H1 (cell line): ENCODE measurements at regions not wholly inside any gene's neighbourhood (a gene's known extent, or its start where the extent isn't known, plus 50 kb on each side); places are given as distances from the start of the nearest gene placed in this dataset.

ENCODE experiments used
- CTCF ChIA-PET: fragments of 300-600 bp; sonication (Branson Sonifier 250); formaldehyde crosslinking; loops from one replicate; lab custom pipeline; 2021; ENCODE audit not compliant: partially characterized antibody; lab: Charles Lee
- POLR2A ChIA-PET: fragments of 300-600 bp; sonication (Branson Sonifier 250); formaldehyde crosslinking; loops from one replicate; lab custom pipeline; 2021; ENCODE audit warnings: inconsistent platforms; ENCODE audit not compliant: partially characterized antibody; lab: Charles Lee
- DNase-seq, 2 experiments: peaks; one replicate each; pipeline versions ENCODE4 v3.0.0 to v3.0.0-alpha.2; 2010 to 2022; ENCODE audit warnings: low spot score in 2 of 2, low read depth in 1 of 2, mixed read lengths in 1 of 2
- FAIRE-seq: peaks from 2 replicates; lab custom pipeline; 2011; peaks lifted over from hg19 to GRCh38; lab: Jason Lieb, UNC
- H2AFZ ChIP-seq: 2 replicates; pipeline ENCODE4 v1.8.1; 2012; ENCODE audit warnings: low read length, inconsistent platforms
- H2AK5ac ChIP-seq: 2 replicates; pipeline ENCODE4 v1.6.1; 2013; ENCODE audit warnings: low read depth, low read length
- H2BK120ac ChIP-seq: replicated peaks from 2 replicates; pipeline ENCODE3; 2013; ENCODE audit warnings: low read depth, low read length, inconsistent platforms
- H2BK12ac ChIP-seq: 2 replicates; pipeline ENCODE4 v1.6.1; 2013; ENCODE audit warnings: low read depth, low read length
- H2BK15ac ChIP-seq: 2 replicates; pipeline ENCODE4 v1.6.1; 2013; ENCODE audit warnings: low read length
- H2BK20ac ChIP-seq: 2 replicates; pipeline ENCODE4 v1.6.1; 2013; ENCODE audit warnings: low read length
- H2BK5ac ChIP-seq: 2 replicates; pipeline ENCODE4 v1.6.1; 2013; ENCODE audit warnings: low read depth, low read length
- H3K14ac ChIP-seq: 2 replicates; pipeline ENCODE4 v1.6.1; 2013; ENCODE audit warnings: inconsistent platforms; ENCODE audit not compliant: insufficient read length
- H3K18ac ChIP-seq: 2 replicates; pipeline ENCODE4 v1.6.1; 2013; ENCODE audit warnings: low read length; ENCODE audit errors: extremely low read depth
- H3K23ac ChIP-seq: 2 replicates; pipeline ENCODE4 v1.6.1; 2013; ENCODE audit warnings: inconsistent platforms; ENCODE audit not compliant: insufficient read length
- H3K23me2 ChIP-seq: 2 replicates; pipeline ENCODE4 v1.6.1; 2013; ENCODE audit warnings: low read depth, low read length
- H3K27ac ChIP-seq: 2 replicates; pipeline ENCODE4 v1.6.1; 2011; ENCODE audit warnings: low read depth, low read length, inconsistent platforms
- H3K27me3 ChIP-seq, 4 experiments: replicated peaks in 1 of 4; 1 replicate in 1 of 4; 2 replicates in 3 of 4; pipeline versions ENCODE4 v1.6.1 to v1.8.1; 2011 to 2013; ENCODE audit warnings: low read length in 3 of 4, mild to moderate bottlenecking in 3 of 4, inconsistent platforms in 2 of 4, mixed read lengths in 2 of 4, moderate library complexity in 1 of 4; ENCODE audit not compliant: control insufficient read depth in 3 of 4, insufficient read depth in 3 of 4; ENCODE audit errors: extremely low read depth in 1 of 4
- H3K36me3 ChIP-seq, 4 experiments: 2 replicates each; pipeline versions ENCODE4 v1.6.1 to v1.8.1; 2011 to 2013; ENCODE audit warnings: mild to moderate bottlenecking in 4 of 4, low read length in 3 of 4, moderate library complexity in 2 of 4, control low read depth in 1 of 4, inconsistent platforms in 1 of 4; ENCODE audit not compliant: insufficient read depth in 4 of 4, control insufficient read depth in 2 of 4
- H3K4ac ChIP-seq: replicated peaks from 2 replicates; pipeline ENCODE3; 2013; ENCODE audit warnings: low read length, low read depth, mixed read lengths, inconsistent platforms; ENCODE audit not compliant: insufficient read length
- H3K4me1 ChIP-seq, 4 experiments: replicated peaks in 1 of 4; 1 replicate in 1 of 4; 2 replicates in 3 of 4; pipeline versions ENCODE4 v1.6.1 to v1.8.1; 2011 to 2013; ENCODE audit warnings: low read length in 3 of 4, inconsistent platforms in 2 of 4, mixed read lengths in 1 of 4; ENCODE audit not compliant: insufficient read depth in 4 of 4, control insufficient read depth in 3 of 4
- H3K4me2 ChIP-seq, 2 experiments: 2 replicates each; pipeline versions ENCODE4 v1.6.1 to v1.8.1; 2011 to 2013; ENCODE audit warnings: low read depth in 2 of 2, low read length in 2 of 2, control low read depth in 1 of 2, inconsistent platforms in 1 of 2, mild to moderate bottlenecking in 1 of 2; ENCODE audit not compliant: insufficient read depth in 1 of 2
- H3K4me3 ChIP-seq, 4 experiments: fragments of 200-600, 300-600 bp in 1 of 4; sonication (generic), shearing (Covaris generic), sonication (Bioruptor Twin) in 1 of 4; 2 replicates each; pipeline versions ENCODE4 v1.5.1 to v1.8.1; 2011 to 2016; ENCODE audit warnings: low read length in 4 of 4, low read depth in 3 of 4, control low read depth in 2 of 4, inconsistent platforms in 2 of 4, mild to moderate bottlenecking in 2 of 4, mixed read lengths in 1 of 4, moderate library complexity in 1 of 4; ENCODE audit not compliant: insufficient read depth in 2 of 4; ENCODE audit errors: extremely low read depth in 1 of 4
- H3K56ac ChIP-seq: replicated peaks from 2 replicates; pipeline ENCODE3; 2013; ENCODE audit warnings: low read depth, mild to moderate bottlenecking, mixed read lengths, low read length, inconsistent platforms; ENCODE audit not compliant: insufficient read length
- H3K79me1 ChIP-seq: 2 replicates; pipeline ENCODE4 v1.6.1; 2013; ENCODE audit warnings: low read depth, low read length, control low read depth
- H3K79me2 ChIP-seq, 2 experiments: 2 replicates each; pipeline versions ENCODE4 v1.6.1 to v1.8.1; 2012 to 2013; ENCODE audit warnings: low read length in 2 of 2, mild to moderate bottlenecking in 2 of 2, inconsistent platforms in 1 of 2; ENCODE audit not compliant: insufficient read depth in 2 of 2, control insufficient read depth in 1 of 2
- H3K9ac ChIP-seq, 4 experiments: replicated peaks in 1 of 4; 1 replicate in 1 of 4; 2 replicates in 3 of 4; pipeline versions ENCODE4 v1.6.1 to v1.8.1; 2011 to 2013; ENCODE audit warnings: low read depth in 3 of 4, low read length in 3 of 4, control low read depth in 2 of 4, mild to moderate bottlenecking in 2 of 4, moderate library complexity in 2 of 4, inconsistent platforms in 1 of 4; ENCODE audit errors: extremely low read depth in 1 of 4
- H3K9me3 ChIP-seq, 2 experiments: 2 replicates each; pipeline versions ENCODE4 v1.6.1 to v1.8.1; 2012 to 2013; ENCODE audit warnings: mild to moderate bottlenecking in 2 of 2, moderate library complexity in 2 of 2, control low read depth in 1 of 2, inconsistent platforms in 1 of 2, low read depth in 1 of 2, low read length in 1 of 2, mixed read lengths in 1 of 2; ENCODE audit not compliant: insufficient read depth in 2 of 2
- H4K20me1 ChIP-seq, 2 experiments: replicated peaks in 1 of 2; 2 replicates each; pipeline versions ENCODE3 to v1.8.1; 2011 to 2013; ENCODE audit warnings: inconsistent platforms in 2 of 2, low read length in 2 of 2, mild to moderate bottlenecking in 1 of 2; ENCODE audit not compliant: insufficient read depth in 2 of 2, control insufficient read depth in 1 of 2
- H4K5ac ChIP-seq: 2 replicates; pipeline ENCODE4 v1.6.1; 2013; ENCODE audit warnings: low read length, low read depth, mixed read lengths, inconsistent platforms; ENCODE audit not compliant: insufficient read length
- H4K8ac ChIP-seq: 2 replicates; pipeline ENCODE4 v1.8.0; 2013; ENCODE audit warnings: mild to moderate bottlenecking, moderate library complexity, low read length, inconsistent platforms; ENCODE audit not compliant: insufficient read depth; ENCODE audit errors: extremely low read depth
- H4K91ac ChIP-seq: replicated peaks from 2 replicates; pipeline ENCODE3; 2013; ENCODE audit warnings: low read length, mixed read lengths, inconsistent platforms; ENCODE audit not compliant: insufficient read length
- CEBPB ChIP-seq: IDR thresholded peaks from 2 replicates; pipeline ENCODE4 v1.6.1; 2012; ENCODE audit warnings: low read depth, low read length
- GABPA ChIP-seq: IDR thresholded peaks from 2 replicates; pipeline ENCODE4 v1.6.1; 2011; ENCODE audit warnings: mild to moderate bottlenecking, low read length, moderate library complexity, borderline replicate concordance; ENCODE audit not compliant: insufficient read depth
- POLR2A ChIP-seq, 2 experiments: IDR thresholded peaks; 1 replicate in 1 of 2; 2 replicates in 1 of 2; pipeline ENCODE4 v1.6.1; 2011; ENCODE audit warnings: low read depth in 2 of 2, low read length in 2 of 2, mild to moderate bottlenecking in 2 of 2; ENCODE audit errors: control extremely low read depth in 1 of 2
- POU5F1 ChIP-seq: IDR thresholded peaks from 2 replicates; pipeline ENCODE4 v1.6.1; 2011; ENCODE audit warnings: low read depth, mild to moderate bottlenecking, low read length, moderate library complexity
- TAF7 ChIP-seq: optimal IDR thresholded peaks from 2 replicates; pipeline ENCODE3; 2011; ENCODE audit warnings: low read depth, mild to moderate bottlenecking, inconsistent platforms, low read length, moderate library complexity, borderline replicate concordance

DNA sequence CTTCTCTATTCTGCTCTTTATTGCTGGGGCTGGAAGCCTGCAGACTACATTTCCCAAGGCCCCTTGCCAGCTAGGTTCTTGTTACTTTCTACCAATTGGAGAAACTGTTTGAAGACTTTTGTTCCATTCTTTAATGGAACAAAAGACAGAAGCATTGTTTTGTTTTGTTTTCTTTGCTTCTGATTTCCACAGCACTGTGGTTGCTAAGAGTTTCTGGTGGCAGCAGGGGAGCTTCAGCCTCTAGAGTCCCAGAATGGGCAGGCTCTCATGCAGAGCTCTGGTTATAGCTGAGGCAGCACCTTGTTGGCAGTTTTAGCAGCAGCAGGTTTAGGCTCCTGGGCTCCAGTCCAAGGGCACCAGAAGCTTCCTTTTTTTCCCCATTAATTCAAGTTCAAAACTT is 234.3 kb downstream of the ETAA1 start:
- H3K14ac ChIP-seq = no peak overlapping the region
- no peak for FAIRE-seq
- POLR2A ChIA-PET = no interaction called here

More for the DNA sequence above, 234.3 kb downstream of the ETAA1 start:
- Histone ChIP-seq H2BK120ac (no peak overlapping the region), H2AFZ (no peak overlapping the region), H3K4me2 (no peak overlapping the region), H4K5ac (no peak overlapping the region), H3K4me3 (no peak overlapping the region), H2AK5ac (no peak overlapping the region), H3K79me2 (no peaks in the 10 kb centered on the region), H3K79me1 (no peaks in the 10 kb centered on the region), H3K27ac (no peak overlapping the region), H3K4ac (no peak overlapping the region), H3K9me3 (no peaks in the 10 kb centered on the region), H3K4me1 (no peaks in the 10 kb centered on the region), H2BK20ac (no peak overlapping the region), H3K23me2 (no peaks in the 10 kb centered on the region), H2BK15ac (no peak overlapping the region), H2BK12ac (no peak overlapping the region), H4K8ac (no peak overlapping the region), H3K9ac (no peak overlapping the region), H3K27me3 (no peaks in the 10 kb centered on the region), H3K23ac (no peak overlapping the region), H4K20me1 (no peaks in the 10 kb centered on the region), H3K18ac (no peak overlapping the region), H3K56ac (no peak overlapping the region), H2BK5ac (no peak overlapping the region), H4K91ac (no peak overlapping the region), H3K36me3 (no peaks in the 10 kb centered on the region)
- CTCF ChIA-PET = interaction anchor here (1.2 to 2.3 kb wide), 2 partner anchors 15 to 96 kb away, joined by 6 read pairs; no protein-coding TSS in a partner anchor
- no peak for DNase-seq
- TF ChIP-seq CEBPB = no peak
- no peak for TF ChIP-seq POLR2A (IDR thresholded peaks at IDR 0.05; ENCODE audit: control extremely low read depth in 1 of 2, low read depth in 2 of 2, low read length in 2 of 2)
- TF ChIP-seq GABPA = no peak
- TF ChIP-seq TAF7 = no peak
- no peak for TF ChIP-seq POU5F1
